ENCODE measurements at regions not wholly inside any gene's neighbourhood (a gene's known extent, or its start where the extent isn't known, plus 50 kb on each side); places are given as distances from the start of the nearest gene placed in this dataset. TPM values are rescaled to one million over a fixed set of nuclear protein-coding genes. Genes with fewer than 3 reads are reported as not detected.

DNA sequence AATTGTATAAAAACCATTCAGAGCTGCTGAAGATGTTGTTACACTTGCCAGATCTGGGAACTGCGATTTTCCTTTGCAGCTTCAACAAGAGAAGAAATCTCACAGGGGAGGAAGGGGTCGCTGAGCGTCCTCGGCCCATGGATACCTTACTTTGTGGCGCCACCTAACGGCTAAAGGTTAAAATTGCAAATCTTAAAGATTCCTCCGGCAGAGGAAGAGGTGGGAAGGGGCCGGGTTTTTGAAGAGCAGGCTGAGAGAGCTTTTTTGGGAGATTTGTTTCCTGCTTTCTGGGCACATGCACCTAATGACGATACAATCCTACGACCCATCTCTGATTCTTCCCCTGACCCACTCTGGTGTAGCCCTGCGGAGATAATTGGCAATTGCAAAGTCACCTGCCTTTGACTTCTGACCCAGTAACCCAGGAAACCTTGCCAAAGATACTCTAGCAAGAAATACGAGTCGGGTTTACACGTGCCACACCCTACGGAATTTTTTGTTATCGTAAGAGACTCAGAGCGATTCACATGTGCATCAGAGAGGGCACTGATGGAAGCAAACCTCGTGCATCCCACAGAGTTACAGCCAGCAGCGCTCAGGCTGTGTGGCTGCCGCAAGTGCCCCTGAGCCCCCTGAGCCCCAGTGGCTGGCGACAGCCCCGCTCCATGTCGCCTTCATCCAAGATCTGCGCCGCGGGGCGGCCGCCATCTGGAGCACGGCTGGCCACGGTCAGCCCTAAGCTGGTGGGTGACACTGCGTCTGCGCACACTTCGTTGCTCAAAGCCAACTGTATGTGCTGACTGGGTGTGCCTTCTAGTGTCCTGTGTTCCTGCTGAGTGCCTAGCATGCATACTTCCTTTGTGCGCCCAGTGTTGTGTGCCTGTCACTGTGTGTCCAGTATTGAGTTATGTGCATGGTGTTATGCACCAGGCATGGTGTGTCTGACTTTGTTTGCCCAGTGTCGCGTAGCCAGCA is 55.2 kb upstream of the CHRNA7 start:
- H3K9me3 ChIP-seq (ENCODE audit: control insufficient read depth, insufficient read depth, low read length) = no peaks in the 10 kb centered on the region
- CTCF ChIA-PET = interaction anchor here (0.8 to 2.8 kb wide), 4 partner anchors 9 to 403 kb away, joined by 3 to 9 read pairs (median 6); no protein-coding TSS in a partner anchor
- H3K27me3 ChIP-seq (ENCODE audit: control insufficient read depth, insufficient read depth, low read length) = no peaks in the 10 kb centered on the region
- no peak overlapping the region for H3K4me3 ChIP-seq (ENCODE audit: low read depth, low read length)
- DNase-seq (ENCODE audit: low read depth, low spot score) = no peak
- H3K27ac ChIP-seq (ENCODE audit: low read depth, low read length) = no peak overlapping the region
- TF ChIP-seq, protein P1, sequence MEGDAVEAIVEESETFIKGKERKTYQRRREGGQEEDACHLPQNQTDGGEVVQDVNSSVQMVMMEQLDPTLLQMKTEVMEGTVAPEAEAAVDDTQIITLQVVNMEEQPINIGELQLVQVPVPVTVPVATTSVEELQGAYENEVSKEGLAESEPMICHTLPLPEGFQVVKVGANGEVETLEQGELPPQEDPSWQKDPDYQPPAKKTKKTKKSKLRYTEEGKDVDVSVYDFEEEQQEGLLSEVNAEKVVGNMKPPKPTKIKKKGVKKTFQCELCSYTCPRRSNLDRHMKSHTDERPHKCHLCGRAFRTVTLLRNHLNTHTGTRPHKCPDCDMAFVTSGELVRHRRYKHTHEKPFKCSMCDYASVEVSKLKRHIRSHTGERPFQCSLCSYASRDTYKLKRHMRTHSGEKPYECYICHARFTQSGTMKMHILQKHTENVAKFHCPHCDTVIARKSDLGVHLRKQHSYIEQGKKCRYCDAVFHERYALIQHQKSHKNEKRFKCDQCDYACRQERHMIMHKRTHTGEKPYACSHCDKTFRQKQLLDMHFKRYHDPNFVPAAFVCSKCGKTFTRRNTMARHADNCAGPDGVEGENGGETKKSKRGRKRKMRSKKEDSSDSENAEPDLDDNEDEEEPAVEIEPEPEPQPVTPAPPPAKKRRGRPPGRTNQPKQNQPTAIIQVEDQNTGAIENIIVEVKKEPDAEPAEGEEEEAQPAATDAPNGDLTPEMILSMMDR (IDR thresholded peaks at IDR 0.05; ENCODE audit: low read depth, low read length) = peak; percentile 68
- POLR2A ChIA-PET = no interaction called here

DNA sequence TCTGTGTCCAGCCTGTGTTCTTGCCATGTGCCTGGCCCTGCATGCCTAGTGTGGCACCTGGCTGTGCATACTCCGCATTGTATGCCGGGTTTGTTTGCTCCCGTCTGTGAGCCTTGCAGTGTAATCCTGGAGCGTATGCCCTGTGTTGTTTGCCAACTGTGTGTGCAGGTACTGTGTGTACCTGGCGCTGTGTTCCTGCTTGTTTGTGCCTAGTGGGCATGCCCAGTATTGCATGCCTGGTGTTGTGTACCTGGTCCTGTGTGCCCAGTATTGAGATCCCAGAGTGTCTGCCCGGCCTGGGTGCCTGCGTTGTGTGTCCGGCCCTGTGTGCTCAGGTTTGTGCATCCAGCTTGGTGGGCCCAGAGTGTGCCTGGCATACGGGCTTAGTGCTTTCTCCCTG is 54.5 kb upstream of the CHRNA7 start:
- Histone ChIP-seq H3K9me3 (ENCODE audit: control insufficient read depth, insufficient read depth, low read length) (no peaks in the 10 kb centered on the region), H3K27ac (ENCODE audit: low read depth, low read length) (no peak overlapping the region), H3K4me3 (ENCODE audit: low read depth, low read length) (no peak overlapping the region), H3K27me3 (ENCODE audit: control insufficient read depth, insufficient read depth, low read length) (no peaks in the 10 kb centered on the region)
- TF ChIP-seq, protein P1 (IDR thresholded peaks at IDR 0.05; ENCODE audit: low read depth, low read length) = no peak
- POLR2A ChIA-PET = no interaction called here
- CTCF ChIA-PET = interaction anchor here (2.8 kb wide), 1 partner anchor 404 kb away, joined by 9 read pairs; no protein-coding TSS in a partner anchor
- no peak for DNase-seq (ENCODE audit: low read depth, low spot score)

DNA sequence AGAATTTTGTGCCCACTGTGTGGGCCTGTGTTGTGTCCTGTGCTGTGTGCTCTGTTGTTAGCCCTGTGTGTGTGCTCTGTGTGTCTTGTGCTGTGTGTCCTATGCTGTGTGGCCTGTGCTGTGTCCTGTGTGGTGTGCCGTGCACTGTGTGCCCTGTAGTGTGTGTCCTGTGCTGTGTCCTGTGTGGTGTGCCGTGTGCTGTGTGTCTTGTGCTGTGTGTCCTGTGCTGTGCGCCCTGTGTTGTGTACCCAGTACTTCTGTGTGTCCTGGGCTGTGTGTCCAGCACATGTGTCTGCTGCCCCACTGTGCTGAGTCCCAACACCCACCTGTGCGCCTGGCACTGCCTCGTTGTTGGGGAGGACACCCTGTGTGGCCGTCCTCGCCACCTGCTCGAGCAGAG is 53.2 kb upstream of the CHRNA7 start:
- CTCF ChIA-PET = interaction anchor here (0.6 to 2.0 kb wide), 21 partner anchors 8 to 677 kb away, joined by 3 to 29 read pairs (median 4); no protein-coding TSS in a partner anchor
- no peaks in the 10 kb centered on the region for H3K27me3 ChIP-seq (ENCODE audit: control insufficient read depth, insufficient read depth, low read length)
- H3K27ac ChIP-seq (ENCODE audit: low read depth, low read length) = no peak overlapping the region
- POLR2A ChIA-PET = no interaction called here
- no peaks in the 10 kb centered on the region for H3K9me3 ChIP-seq (ENCODE audit: control insufficient read depth, insufficient read depth, low read length)
- DNase-seq (ENCODE audit: low read depth, low spot score) = no peak
- H3K4me3 ChIP-seq (ENCODE audit: low read depth, low read length) = no peak overlapping the region
- TF ChIP-seq, protein P1 (IDR thresholded peaks at IDR 0.05; ENCODE audit: low read depth, low read length) = no peak

DNA sequence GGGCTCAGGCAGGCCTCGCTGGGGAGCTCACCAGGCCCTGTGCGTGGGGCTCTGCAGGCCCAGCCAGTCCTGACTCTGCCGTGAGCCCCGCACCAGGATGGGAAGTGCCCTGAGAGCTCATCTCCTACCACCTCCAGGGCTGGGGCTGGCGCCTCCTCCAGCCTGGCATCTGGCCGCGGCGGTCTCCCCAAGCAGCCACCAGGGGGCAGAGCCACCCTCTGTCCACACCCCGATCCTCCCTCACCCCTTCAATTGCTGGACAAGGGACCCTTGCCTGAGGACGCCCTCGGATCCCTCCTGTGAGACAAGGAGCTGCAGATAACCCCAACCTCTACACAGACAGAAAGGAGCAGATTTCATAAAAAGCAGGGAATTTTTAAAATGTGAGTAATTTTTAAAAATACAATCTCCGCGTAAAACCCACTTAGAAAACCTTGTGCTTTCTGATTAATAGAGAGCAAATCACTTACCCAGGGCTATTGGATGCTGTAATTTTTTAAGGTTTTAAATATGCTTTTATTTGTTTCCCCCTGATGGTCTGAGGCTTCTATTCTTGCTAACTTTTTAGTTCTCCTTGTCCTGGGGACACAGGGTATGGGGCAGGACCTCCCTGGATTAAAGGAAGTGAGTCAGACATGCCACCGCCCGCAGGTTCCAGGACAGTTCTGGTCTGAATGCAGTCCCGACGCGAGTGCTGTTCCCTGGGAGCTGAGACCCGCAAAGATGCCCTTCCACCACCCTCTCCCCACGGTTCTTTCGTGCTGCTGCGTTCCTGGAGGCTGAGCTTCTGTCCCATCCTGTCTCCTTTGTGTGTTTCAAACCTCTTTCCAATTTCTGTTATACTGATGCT is 52.3 kb upstream of the CHRNA7 start:
- POLR2A ChIA-PET = no interaction called here
- CTCF ChIA-PET = interaction anchor here (0.6 to 2.0 kb wide), 25 partner anchors 9 to 1937 kb away, joined by 3 to 29 read pairs (median 4); no protein-coding TSS in a partner anchor
- Histone ChIP-seq H3K9me3 (ENCODE audit: control insufficient read depth, insufficient read depth, low read length) (no peaks in the 10 kb centered on the region), H3K27ac (ENCODE audit: low read depth, low read length) (no peak overlapping the region), H3K4me3 (ENCODE audit: low read depth, low read length) (no peak overlapping the region), H3K27me3 (ENCODE audit: control insufficient read depth, insufficient read depth, low read length) (no peaks in the 10 kb centered on the region)
- no peak for DNase-seq (ENCODE audit: low read depth, low spot score)
- TF ChIP-seq, protein P1 (IDR thresholded peaks at IDR 0.05; ENCODE audit: low read depth, low read length) = peak; percentile 76

Small RNA genes in the stretch of these regions (small RNA-seq; reads per million reads assigned to genes)
- gene AC026951.2 (ENCODE audit: insufficient read length, low read depth) (not detected), gene RF00425 (ENCODE audit: insufficient read length, low read depth) (not detected)
